HuH-7.5 (cell line): ENCODE measurements at regions not wholly inside any gene's neighbourhood (a gene's known extent, or its start where the extent isn't known, plus 50 kb on each side); places are given as distances from the start of the nearest gene placed in this dataset.

Experiments used
- DNase-seq: peaks from one replicate; pipeline ENCODE4 v3.0.0; 2011; ENCODE audit warnings: low spot score

DNA sequence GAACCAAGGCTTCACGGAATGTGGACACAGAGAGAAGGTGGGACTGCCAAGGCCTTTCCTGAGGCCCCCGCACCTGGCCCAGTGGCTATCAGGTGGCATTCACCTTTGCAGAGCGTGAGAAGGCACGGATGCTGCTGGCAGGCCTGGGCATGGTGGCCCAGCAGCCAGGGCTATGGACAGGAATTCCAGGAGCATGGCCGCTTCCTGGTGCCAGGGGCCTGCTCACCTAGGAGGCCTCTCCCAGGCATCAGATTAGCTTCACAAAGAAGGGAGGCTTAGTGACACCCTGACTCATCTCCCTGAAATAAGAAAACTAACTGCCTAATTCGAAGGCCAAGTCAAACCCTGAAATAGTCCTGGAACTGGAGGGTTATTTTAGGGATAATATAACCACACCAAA, 155.8 kb downstream of the TEX29 start:
- no peak for DNase-seq

DNA sequence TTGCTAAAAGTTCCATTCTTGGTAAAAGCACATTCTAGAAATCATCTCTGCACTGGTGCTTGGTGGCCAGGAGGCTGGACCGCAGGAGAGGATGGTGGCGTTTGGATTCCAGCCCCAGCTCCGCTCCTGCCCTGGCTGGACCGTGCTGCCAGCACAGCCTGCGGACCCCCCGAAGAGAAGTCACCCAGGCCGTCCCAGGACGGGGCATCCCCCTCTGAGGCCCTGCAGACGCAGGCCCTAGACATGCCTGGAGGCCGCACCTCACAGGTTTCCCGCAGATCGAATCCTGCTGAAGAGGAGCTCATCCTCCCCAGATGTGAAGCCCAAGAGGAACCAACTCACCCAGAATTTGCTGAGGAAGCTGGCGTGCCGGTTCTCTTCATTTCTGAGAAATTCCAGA, 159.0 kb downstream of the TEX29 start:
- DNase-seq, result no peak

GRCh38 chr13:111480503-111480902, 160.1 kb downstream of the TEX29 start:
- no peak for DNase-seq

GRCh38 chr13:111480976-111481375, 160.5 kb downstream of the TEX29 start:
- DNase-seq, result no peak

DNA sequence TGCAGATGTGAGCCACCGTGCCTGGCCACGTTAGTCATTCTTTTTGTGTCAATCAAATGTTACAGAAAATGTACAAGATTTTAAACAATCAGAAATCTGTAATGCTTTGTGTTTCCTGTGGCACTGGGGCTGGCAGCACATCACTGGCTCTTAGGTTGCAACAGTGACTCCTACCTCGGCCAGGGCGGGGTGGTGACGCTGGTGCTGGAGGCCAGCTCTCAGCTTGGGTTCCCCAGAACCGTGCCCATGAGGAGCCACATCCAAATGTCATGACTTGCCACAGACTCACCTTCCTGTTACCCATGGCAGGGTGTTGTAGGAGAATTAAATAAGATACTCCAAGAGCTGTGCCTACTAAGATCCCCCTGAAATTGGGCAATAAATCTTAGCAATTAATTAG, 161.7 kb downstream of the TEX29 start:
- DNase-seq, result no peak

- DNase-seq, result no peak
Observed at GRCh38 chr13:111482806-111483620, 162.6 kb downstream of the TEX29 start.

DNA sequence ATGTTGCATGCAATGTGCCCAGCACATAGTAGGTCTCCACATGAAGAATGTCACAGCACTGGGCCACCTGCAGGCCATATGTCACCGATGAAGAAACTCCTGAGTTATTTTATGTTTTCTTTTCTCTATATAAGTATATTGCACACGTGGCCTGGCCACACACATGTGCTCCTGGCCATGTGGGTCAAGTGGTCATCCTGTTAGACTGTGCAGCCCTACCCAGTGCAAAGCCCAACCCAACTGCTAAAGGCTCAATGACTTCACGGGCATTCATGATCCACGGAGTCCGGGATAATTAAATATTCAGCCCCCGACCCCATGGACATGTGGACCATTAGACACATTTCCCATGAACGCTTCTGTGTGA, 163.2 kb downstream of the TEX29 start:
- no peak for DNase-seq

GRCh38 chr13:111484141-111484925, 163.9 kb downstream of the TEX29 start:
- no peak for DNase-seq

DNA sequence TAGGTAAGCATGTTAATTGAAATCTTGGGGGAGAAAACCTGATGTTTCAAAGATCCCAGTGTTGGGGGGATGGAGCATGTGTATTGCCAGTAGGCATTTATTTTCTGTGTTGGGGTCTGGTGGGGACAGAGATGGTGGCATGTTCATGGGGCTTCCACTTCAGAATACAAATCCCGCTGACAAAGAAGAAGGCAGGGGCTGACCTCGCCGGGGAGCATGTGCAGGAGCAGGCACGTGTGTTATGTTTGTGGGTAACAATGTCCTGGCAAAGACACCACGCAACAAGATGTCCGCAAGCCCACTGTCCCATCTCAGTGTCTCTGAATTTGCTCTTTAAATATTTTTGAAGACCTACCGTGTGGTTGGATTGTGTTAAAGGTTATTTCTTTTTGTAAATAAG, 164.5 kb downstream of the TEX29 start:
- no peak for DNase-seq

GRCh38 chr13:111485491-111486250, 165.2 kb downstream of the TEX29 start:
- DNase-seq, result no peak

- no peak for DNase-seq
Observed at GRCh38 chr13:111486331-111486730, 165.9 kb downstream of the TEX29 start.

- no peak for DNase-seq
Observed at GRCh38 chr13:111486801-111487200, 166.4 kb downstream of the TEX29 start.

GRCh38 chr13:111488486-111489132, 168.2 kb downstream of the TEX29 start:
- no peak for DNase-seq

DNA sequence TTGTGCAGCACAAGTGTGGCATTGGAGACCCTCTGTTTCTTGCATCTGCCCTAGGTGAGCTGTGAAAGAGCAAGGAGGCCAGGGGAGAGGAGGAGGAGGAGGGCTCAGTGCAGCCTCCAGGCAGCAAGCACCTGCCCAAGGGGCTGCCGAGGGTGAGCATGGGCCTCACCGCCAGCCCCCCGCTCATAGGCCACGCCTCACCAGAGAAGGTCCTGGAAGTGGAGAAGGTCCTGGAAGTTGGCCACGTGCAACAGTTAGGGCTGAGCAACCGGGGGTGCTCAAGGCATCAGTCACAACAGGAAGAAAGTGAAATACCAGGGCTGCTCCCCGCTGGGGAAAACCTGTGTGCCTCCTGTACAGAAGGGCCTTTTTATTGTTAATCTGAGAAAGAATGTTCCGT, 168.9 kb downstream of the TEX29 start:
- DNase-seq, result no peak

GRCh38 chr13:111490611-111491010, 170.2 kb downstream of the TEX29 start:
- DNase-seq, result no peak

DNA sequence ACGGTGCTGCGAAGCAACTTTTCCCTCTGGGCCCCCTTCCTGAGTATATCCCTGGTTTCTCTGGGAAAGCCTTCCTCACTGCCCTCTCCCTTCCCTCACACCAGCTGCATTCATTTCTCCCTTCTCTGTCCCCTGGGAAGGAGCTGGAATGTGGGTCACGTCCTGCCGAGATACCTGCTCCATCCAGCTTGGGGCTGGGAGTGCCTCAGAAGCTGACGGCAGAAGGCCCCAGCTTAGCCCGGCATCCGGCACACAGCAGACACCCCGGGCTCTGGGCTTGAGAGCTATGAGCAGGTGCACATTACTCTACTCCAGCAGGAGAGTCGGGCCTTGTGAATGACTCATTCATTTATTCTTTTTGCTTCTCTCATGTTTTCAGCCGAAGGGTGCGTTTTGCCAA, 170.6 kb downstream of the TEX29 start:
- DNase-seq, result no peak

DNA sequence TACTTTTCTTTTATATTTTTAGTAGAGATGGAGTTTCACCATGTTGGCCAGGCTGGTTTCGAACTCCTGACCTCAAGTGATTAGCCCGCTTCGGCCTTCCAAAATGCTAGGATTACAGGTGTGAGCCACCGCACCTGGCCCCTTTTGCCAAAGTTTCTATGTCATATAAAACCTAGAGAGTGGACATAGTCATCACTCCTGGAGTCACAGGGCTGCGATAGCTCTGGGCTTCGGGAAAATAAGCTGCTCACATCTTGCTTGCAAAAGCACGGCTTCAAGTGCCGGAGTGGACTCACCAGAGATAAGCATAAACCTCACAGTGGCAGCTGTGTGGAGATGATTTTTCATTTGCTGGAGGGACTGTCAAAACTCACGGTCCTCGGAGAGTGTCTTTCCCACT, 171.2 kb downstream of the TEX29 start:
- DNase-seq, result no peak

DNA sequence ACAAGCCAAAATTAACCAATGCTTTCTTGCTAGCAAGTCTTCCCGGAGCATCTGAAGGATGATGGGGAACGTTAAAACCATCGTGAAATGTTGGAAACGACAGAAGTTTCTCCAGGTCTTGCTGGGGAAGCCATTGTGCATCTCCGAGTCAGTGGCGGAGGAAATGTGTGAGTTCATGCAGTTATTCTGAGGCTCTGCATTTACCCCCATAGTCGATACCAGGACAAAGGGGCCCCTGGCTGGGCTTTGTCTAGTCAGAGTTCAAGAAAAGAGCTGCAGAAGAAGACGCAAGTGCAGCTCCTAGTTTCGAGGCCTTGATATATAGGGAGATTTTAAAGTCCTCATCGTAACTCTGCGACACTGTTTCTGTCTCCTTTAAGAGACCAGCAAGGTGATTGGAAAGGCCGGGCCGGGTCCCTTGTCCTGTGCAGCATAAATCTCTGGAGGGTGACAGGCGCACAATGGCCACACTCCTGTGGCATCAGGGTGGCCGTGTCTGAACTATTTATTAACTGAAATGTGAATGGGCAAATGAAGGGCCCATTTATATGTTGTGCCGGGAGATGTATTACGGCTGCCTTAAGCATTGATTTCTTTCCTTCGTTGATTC, 172.0 kb downstream of the TEX29 start:
- no peak for DNase-seq

DNA sequence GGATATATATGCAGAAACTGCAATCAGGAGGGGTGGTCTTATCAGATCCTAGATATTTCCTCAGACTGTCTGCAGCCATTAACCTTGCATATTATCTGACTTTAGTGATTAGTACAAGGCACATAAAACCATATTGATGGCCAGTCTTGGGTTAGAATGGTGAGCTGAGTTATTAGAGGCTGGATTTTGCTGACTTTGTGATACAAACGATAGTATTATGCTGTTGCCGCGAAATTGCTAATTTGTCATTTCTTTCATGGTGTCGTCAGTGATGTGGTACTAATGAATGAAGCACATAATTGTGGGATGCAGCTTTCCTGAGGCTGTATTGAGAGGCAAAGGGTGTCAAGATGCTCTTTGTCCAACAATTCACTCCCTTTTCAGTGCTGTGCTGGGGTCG, 172.5 kb downstream of the TEX29 start:
- no peak for DNase-seq

DNA sequence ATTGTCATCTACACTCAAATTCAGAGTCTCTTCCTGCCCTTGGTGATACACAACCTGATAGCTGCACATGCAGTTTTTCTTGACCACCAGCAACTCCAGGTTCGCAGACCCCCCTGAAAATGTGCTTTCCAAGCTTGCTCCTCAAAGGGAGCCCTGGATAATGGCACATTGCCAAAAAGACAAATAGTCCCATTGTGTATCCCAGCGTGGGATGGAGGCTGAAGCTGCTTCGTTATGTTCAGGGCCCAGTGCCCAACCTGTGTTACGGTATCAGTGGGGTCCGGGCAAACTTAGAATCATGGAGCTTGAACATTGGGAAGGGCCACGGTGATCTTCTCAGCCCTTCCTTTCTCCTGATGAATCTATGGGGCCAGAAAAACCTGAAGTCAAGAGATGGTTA, 173.0 kb downstream of the TEX29 start:
- DNase-seq, result no peak

DNA sequence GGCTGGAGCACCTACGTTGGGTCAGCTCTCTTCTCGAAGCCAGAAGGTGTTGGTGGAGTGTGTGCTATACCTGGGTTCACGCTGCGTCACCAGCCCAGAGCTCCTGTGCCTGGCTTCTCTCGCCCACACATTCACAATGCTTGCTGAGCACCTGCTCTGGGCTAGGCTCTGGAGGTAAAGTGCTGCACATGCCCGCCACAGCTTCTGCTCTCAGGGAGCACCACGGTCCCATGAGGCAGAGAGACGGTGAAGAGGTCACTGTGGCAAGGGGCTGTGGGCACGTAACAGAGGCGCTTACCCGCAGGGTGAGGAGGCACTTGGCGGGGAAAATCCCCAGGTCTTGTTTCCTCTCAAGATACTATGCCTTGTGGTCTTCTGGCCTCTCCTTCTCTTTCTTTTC, 174.2 kb downstream of the TEX29 start:
- DNase-seq, result no peak
